ENCODE measurements at regions not wholly inside any gene's neighbourhood (a gene's known extent, or its start where the extent isn't known, plus 50 kb on each side); places are given as distances from the start of the nearest gene placed in this dataset.

GRCh38 chr15:48029642-48030041 lies 91.1 kb upstream of the SLC24A5 start:
- no peak overlapping the region for H3K27ac Mint-ChIP-seq
- no peak overlapping the region for H3K4me3 Mint-ChIP-seq
- H3K9me3 Mint-ChIP-seq, result no peaks in the 10 kb centered on the region
- H3K36me3 Mint-ChIP-seq, result no peaks in the 10 kb centered on the region
- peaks cover 4% of the 10 kb centered on the region for H3K4me1 Mint-ChIP-seq (ENCODE audit: unreplicated experiment)
- TF ChIP-seq CTCF (conservative IDR thresholded peaks at IDR 0.05), result no peak
- H3K27me3 Mint-ChIP-seq, result peaks cover 15% of the 10 kb centered on the region
- no peak for DNase-seq (ENCODE audit: extremely low spot score, unreplicated experiment)

GRCh38 chr15:48031466-48031865 lies 89.3 kb upstream of the SLC24A5 start:
- no peaks in the 10 kb centered on the region for H3K9me3 Mint-ChIP-seq

GRCh38 chr15:48031973-48032372 lies 88.8 kb upstream of the SLC24A5 start:
- no peak overlapping the region for H3K27ac Mint-ChIP-seq
- no peaks in the 10 kb centered on the region for H3K9me3 Mint-ChIP-seq
- TF ChIP-seq CTCF (conservative IDR thresholded peaks at IDR 0.05), result no peak
- no peak overlapping the region for H3K4me3 Mint-ChIP-seq
- no peaks in the 10 kb centered on the region for H3K36me3 Mint-ChIP-seq
- DNase-seq (ENCODE audit: extremely low spot score, unreplicated experiment), result no peak
- peaks cover 15% of the 10 kb centered on the region for H3K27me3 Mint-ChIP-seq
- peaks cover 4% of the 10 kb centered on the region for H3K4me1 Mint-ChIP-seq (ENCODE audit: unreplicated experiment)

More at GRCh38 chr15:48031466-48031865, 89.3 kb upstream of the SLC24A5 start:
- TF ChIP-seq CTCF (conservative IDR thresholded peaks at IDR 0.05), result no peak
- H3K4me1 Mint-ChIP-seq (ENCODE audit: unreplicated experiment), result peaks cover 4% of the 10 kb centered on the region
- no peaks in the 10 kb centered on the region for H3K36me3 Mint-ChIP-seq
- peaks cover 16% of the 10 kb centered on the region for H3K27me3 Mint-ChIP-seq
- H3K27ac Mint-ChIP-seq, result no peak overlapping the region
- H3K4me3 Mint-ChIP-seq, result no peak overlapping the region
- DNase-seq (ENCODE audit: extremely low spot score, unreplicated experiment), result no peak

GRCh38 chr15:48032911-48033310 lies 87.9 kb upstream of the SLC24A5 start:
- no peak for TF ChIP-seq CTCF (conservative IDR thresholded peaks at IDR 0.05)
- peaks cover 15% of the 10 kb centered on the region for H3K27me3 Mint-ChIP-seq
- H3K9me3 Mint-ChIP-seq, result no peaks in the 10 kb centered on the region
- no peak for DNase-seq (ENCODE audit: extremely low spot score, unreplicated experiment)
- no peaks in the 10 kb centered on the region for H3K36me3 Mint-ChIP-seq
- H3K27ac Mint-ChIP-seq, result no peak overlapping the region
- no peak overlapping the region for H3K4me3 Mint-ChIP-seq
- H3K4me1 Mint-ChIP-seq (ENCODE audit: unreplicated experiment), result peaks cover 4% of the 10 kb centered on the region

DNA sequence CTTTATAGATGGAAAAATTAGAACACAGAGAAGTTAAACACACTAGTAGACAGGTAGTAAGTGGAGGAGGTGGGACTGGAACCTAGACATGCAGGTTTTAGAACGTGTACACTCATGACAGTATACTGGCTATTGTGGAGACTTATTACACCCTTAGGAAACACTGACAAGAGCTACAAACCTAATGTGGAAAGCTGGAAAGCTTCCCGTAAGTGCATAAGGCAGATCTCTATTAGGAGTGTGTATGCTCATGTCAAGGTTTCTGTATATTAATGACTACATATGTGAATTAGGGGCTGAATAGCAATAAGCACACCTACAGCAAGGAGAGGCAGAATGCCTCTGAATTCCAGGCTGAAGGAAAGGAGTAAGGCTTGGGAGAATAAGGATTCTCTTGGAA lies 82.6 kb upstream of the SLC24A5 start:
- no peak for DNase-seq (ENCODE audit: extremely low spot score, unreplicated experiment)
- no peak for TF ChIP-seq CTCF (conservative IDR thresholded peaks at IDR 0.05)
- Mint-ChIP-seq H3K4me3 (no peak overlapping the region), H3K27ac (no peak overlapping the region), H3K4me1 (ENCODE audit: unreplicated experiment) (no peaks in the 10 kb centered on the region), H3K36me3 (no peaks in the 10 kb centered on the region), H3K9me3 (no peaks in the 10 kb centered on the region), H3K27me3 (peaks cover 11% of the 10 kb centered on the region)

Measured in type B pancreatic cell (in vitro differentiated cells).